Small intestine (tissue), 7 donors: ENCODE measurements at regions not wholly inside any gene's neighbourhood (a gene's known extent, or its start where the extent isn't known, plus 50 kb on each side); places are given as distances from the start of the nearest gene placed in this dataset.

ENCODE experiments used
- DNase-seq, 2 donors: peaks; one replicate each; pipeline versions ENCODE4 v3.0.0 to v3.0.0-alpha.2; 2013
- FAIRE-seq: peaks from 2 replicates; lab custom pipeline; 2012; peaks lifted over from hg19 to GRCh38; lab: Jason Lieb, UNC
- H3K27ac ChIP-seq, 3 donors: one replicate each; pipeline ENCODE4 v1.5.1; 2013; ENCODE audit warnings: low read length in 2 of 3, mild to moderate bottlenecking in 2 of 3, control low read depth in 1 of 3, inconsistent platforms in 1 of 3, low read depth in 1 of 3, moderate library complexity in 1 of 3
- H3K27me3 ChIP-seq, 3 donors: one replicate each; pipeline ENCODE4 v1.6.1; 2013; ENCODE audit warnings: low read length in 3 of 3, inconsistent platforms in 1 of 3; ENCODE audit not compliant: control insufficient read depth in 3 of 3, insufficient read depth in 3 of 3
- H3K36me3 ChIP-seq, 3 donors: one replicate each; pipeline ENCODE4 v1.6.1; 2013; ENCODE audit warnings: low read length in 3 of 3, inconsistent platforms in 1 of 3, low read depth in 1 of 3, mild to moderate bottlenecking in 1 of 3, moderate library complexity in 1 of 3; ENCODE audit not compliant: control insufficient read depth in 3 of 3, insufficient read depth in 2 of 3
- H3K4me1 ChIP-seq, 3 donors: one replicate each; pipeline ENCODE4 v1.6.1; 2013; ENCODE audit warnings: low read length in 2 of 3, inconsistent platforms in 1 of 3, low read depth in 1 of 3, mild to moderate bottlenecking in 1 of 3, moderate library complexity in 1 of 3; ENCODE audit not compliant: control insufficient read depth in 3 of 3, insufficient read depth in 2 of 3
- H3K4me3 ChIP-seq, 3 donors: one replicate each; pipeline ENCODE4 v1.5.1; 2013; ENCODE audit warnings: low read length in 3 of 3, control low read depth in 1 of 3, inconsistent platforms in 1 of 3, low read depth in 1 of 3, mild to moderate bottlenecking in 1 of 3, moderate library complexity in 1 of 3
- H3K9me3 ChIP-seq, 2 donors: one replicate each; pipeline ENCODE4 v1.6.1; 2013; ENCODE audit warnings: low read depth in 1 of 2, low read length in 1 of 2; ENCODE audit not compliant: control insufficient read depth in 2 of 2, insufficient read depth in 1 of 2
- whole genome bisulfite sequencing, 3 donors: extraction: QIAGEN DNeasy Blood & Tissue Kit; methylation state at CpG; one replicate each; pipeline ENCODE4 v1.1.7; 2013; 5-methylcytosine and 5-hydroxymethylcytosine counted together
- donor health status: healthy with polysubstance abuse.
- donor health status: control.
- donor health status: control.
- donor health status: Bipolar disorder and iron deficiency.
- donor health status: healthy.

DNA sequence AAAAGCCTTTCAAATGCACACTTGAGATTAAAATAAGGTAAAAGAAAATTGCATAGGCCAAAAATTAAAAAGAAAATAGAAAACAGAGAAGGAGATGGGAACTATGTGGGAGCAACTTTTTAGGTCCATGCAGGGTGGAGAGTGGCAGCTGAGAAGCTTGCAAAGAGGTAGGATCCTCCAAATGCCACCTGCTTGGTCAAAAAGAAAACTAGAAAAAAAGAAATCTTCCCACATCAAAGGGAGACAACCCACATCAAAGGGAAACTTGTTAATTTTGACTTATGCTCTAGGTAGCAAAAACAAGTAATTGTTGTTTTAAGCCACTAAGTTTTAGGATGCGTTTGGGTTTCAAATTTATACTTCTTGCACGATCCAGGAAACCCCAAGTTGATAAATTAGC lies 342.9 kb downstream of the IL20RB start:
- Histone ChIP-seq H3K36me3 (no peaks in the 10 kb centered on the region), H3K4me3 (no peak overlapping the region), H3K27ac (no peak overlapping the region), H3K4me1 (no peaks in the 10 kb centered on the region), H3K9me3 (no peaks in the 10 kb centered on the region), H3K27me3 (no peaks in the 10 kb centered on the region)
- no peak for DNase-seq
- FAIRE-seq, result no peak
- 63 to 72% (median 68%) methylated on average over 2 of the region's 2 CpGs for WGBS, 3 donors

DNA sequence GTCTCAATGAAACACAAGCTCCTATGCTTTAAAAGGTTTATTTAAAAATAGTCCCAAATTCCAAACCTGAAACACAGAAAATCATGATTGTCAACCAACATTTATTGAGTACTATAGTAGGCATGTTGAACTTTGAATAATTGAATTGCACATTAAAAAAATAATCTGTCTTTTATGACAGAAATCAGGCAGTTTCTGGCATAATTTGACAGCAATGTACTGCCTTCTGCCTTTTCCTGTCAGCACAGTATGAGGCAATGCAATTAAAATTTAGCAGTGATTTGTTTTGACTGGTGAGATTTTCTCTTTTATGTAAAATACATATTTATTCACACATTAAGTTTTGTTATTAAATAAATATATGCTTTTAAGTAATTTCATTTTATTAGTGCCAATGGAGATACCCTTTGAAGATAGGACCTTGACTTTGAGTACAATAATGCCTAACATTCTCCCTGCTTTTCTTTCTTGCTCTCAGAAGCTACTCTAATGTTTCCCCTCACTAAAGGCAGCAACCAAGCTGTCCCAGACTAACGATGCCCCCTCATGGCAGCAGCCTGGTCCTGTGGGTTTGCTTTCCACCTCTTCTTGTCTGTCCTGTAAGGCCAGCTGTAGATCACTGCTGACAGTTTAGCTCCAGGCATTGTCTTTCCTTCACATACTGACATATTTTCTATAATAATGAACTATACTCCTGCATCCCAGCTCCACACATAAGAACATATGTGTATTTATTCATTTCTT lies 346.7 kb downstream of the IL20RB start:
- no peak for FAIRE-seq
- 44 to 59% (median 55%) methylated on average over 1 of the region's 1 CpG for WGBS, 3 donors

DNA sequence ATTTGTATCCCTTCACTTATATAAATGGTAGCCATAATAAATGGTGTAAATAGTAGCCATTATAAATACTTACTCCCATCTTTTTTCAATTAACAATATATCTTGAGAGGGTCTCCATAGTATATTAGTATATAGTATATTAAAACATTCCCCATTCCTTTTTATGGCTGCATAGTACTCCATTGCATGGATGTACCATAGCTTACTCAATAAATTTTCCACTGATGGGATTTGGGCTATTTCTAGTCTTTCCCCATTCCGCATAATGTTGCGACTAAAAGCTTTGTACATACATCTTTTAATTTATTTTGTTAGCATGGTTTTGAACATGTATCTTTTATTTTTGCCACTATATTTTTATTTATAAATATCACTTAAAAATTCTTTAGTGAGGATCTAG lies 366.3 kb downstream of the IL20RB start:
- Histone ChIP-seq H3K4me3 (no peak overlapping the region), H3K27ac (no peak overlapping the region), H3K27me3 (no peaks in the 10 kb centered on the region), H3K4me1 (no peaks in the 10 kb centered on the region), H3K9me3 (peaks cover 0 to 8% of the 10 kb centered on the region in 2 donors), H3K36me3 (no peaks in the 10 kb centered on the region)
- FAIRE-seq, result peak; percentile 10
- WGBS, 3 donors, result 95 to 98% (median 96%) methylated on average over 2 of the region's 2 CpGs
- DNase-seq, result no peak

More for the DNA sequence above, 346.7 kb downstream of the IL20RB start:
- DNase-seq, result no peak
- Histone ChIP-seq H3K36me3 (no peaks in the 10 kb centered on the region), H3K27ac (no peak overlapping the region), H3K27me3 (no peaks in the 10 kb centered on the region), H3K4me1 (no peaks in the 10 kb centered on the region), H3K9me3 (no peaks in the 10 kb centered on the region), H3K4me3 (no peak overlapping the region)

DNA sequence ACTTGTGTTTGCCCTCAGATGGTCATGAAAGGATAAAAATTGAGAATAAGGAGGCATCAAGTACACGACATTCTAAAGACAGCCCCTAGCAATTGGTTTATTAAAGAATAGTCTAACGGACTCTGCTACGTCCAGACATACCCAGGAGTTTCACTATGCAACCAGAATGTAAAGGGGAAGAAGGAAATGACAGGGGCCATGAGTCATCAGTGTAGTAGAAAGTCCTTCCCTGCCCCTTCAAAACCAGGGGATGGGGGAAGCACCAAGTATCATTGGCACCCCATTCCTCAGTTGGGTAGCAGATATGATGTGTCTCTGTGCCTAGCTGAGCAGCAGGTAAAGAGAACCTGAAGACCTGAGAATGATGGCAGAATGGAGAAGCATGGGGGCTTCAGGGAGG lies 367.4 kb downstream of the IL20RB start:
- no peaks in the 10 kb centered on the region for H3K27me3 ChIP-seq
- DNase-seq (no peak), FAIRE-seq (no peak)
- H3K36me3 ChIP-seq, result no peaks in the 10 kb centered on the region
- no peak overlapping the region for H3K27ac ChIP-seq
- H3K4me3 ChIP-seq, result no peak overlapping the region
- WGBS, 3 donors, result 65 to 79% (median 71%) methylated on average over 3 of the region's 3 CpGs
- H3K4me1 ChIP-seq, result no peaks in the 10 kb centered on the region
- no peaks in the 10 kb centered on the region for H3K9me3 ChIP-seq

DNA sequence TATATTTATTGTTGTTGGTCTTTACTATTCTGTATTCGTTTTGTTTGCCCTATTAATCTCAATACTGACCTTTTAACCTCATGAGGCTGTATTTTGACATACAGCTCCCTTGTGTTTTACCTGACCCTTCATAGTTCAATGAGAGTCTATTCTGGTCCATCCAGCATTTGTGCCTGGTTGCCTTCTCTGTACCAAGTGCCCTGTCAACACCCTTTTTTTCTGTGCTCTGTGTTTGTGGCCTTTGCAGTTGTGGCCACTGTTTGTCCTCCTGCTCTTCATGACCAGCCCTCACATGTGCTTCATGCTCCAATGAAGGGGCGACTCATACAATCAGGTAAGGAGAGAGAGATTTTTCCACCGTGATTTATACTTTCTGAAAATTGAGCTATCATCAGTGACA lies 368.2 kb downstream of the IL20RB start:
- 56 to 68% (median 61%) methylated on average over 3 of the region's 3 CpGs for WGBS, 3 donors
- H3K36me3 ChIP-seq, result no peaks in the 10 kb centered on the region
- no peaks in the 10 kb centered on the region for H3K27me3 ChIP-seq
- H3K27ac ChIP-seq, result no peak overlapping the region
- DNase-seq (no peak), FAIRE-seq (no peak)
- H3K9me3 ChIP-seq, result no peaks in the 10 kb centered on the region
- H3K4me3 ChIP-seq, result no peak overlapping the region
- H3K4me1 ChIP-seq, result no peaks in the 10 kb centered on the region

DNA sequence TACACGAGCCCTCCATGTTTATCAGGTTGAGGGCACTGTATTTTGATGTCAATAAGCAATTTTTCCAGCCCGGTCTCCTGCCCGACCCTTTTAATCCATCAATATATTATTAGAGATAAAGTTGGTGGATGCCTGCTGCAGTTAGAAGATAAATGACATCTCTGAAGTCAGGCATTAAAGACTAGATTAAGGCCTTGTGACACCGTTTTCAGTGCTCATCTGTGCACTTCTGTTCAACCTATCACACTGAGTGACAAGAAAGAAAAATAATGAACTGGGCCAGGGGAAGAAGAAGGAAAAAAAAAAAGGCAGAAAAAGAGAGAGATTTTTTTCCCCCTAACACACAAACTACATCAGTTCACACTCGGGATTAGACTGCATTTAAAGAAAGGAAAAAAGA lies 371.8 kb downstream of the IL20RB start:
- H3K4me3 ChIP-seq, result no peak overlapping the region
- 38 to 51% (median 41%) methylated on average over 5 of the region's 5 CpGs for WGBS, 3 donors
- H3K36me3 ChIP-seq, result no peaks in the 10 kb centered on the region
- H3K27ac ChIP-seq, result no peak overlapping the region
- H3K4me1 ChIP-seq, result no peaks in the 10 kb centered on the region
- no peaks in the 10 kb centered on the region for H3K9me3 ChIP-seq
- no peak for DNase-seq
- FAIRE-seq, result no peak
- no peaks in the 10 kb centered on the region for H3K27me3 ChIP-seq

DNA sequence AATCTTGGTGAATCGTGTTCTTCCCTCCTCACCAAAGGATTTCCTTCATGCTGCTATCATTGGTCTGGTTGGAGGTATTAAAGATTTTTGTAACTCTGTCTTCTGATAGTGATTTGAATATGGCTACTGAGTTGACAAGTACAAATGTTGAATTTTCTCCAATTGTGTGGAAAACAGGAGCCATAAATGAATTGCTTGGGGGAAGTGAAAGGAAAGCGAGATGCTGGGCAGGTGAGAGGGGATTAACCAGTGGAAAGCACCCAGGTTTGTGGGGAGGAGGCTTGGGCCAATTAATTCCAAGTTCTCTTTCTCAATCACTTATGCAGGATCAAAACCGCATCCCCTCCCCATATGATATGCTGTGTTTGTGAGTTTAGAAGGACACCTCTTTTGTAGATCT lies 372.5 kb downstream of the IL20RB start:
- 76 to 84% (median 78%) methylated on average over 3 of the region's 3 CpGs for WGBS, 3 donors
- DNase-seq, result no peak
- Histone ChIP-seq H3K36me3 (no peaks in the 10 kb centered on the region), H3K4me3 (no peak overlapping the region), H3K27me3 (no peaks in the 10 kb centered on the region), H3K9me3 (no peaks in the 10 kb centered on the region), H3K27ac (no peak overlapping the region), H3K4me1 (no peaks in the 10 kb centered on the region)
- FAIRE-seq, result no peak

DNA sequence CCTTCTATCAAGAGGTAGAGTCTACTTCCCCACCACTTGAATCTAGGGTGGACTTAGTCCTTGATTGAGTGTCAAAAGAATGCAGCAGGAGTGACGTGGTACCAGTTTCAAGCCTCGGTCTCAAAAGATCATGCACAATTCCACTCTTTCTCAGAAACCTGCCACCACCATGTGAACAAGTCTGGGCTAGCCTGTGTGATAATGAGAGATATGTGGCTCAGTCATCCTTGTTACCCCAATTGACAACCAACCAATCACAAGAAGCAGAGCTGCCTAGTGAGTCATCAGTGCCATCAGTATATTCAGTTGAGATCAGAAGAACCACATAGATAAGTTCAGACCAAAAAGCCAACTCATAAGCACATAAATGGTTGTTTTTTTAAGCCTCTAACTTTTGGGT lies 374.5 kb downstream of the IL20RB start:
- Histone ChIP-seq H3K27me3 (no peaks in the 10 kb centered on the region), H3K9me3 (no peaks in the 10 kb centered on the region), H3K4me1 (no peaks in the 10 kb centered on the region), H3K27ac (no peak overlapping the region), H3K36me3 (no peaks in the 10 kb centered on the region), H3K4me3 (no peak overlapping the region)
- WGBS, 3 donors, result 75 to 83% (median 80%) methylated on average over 2 of the region's 2 CpGs
- DNase-seq (no peak), FAIRE-seq (no peak)

DNA sequence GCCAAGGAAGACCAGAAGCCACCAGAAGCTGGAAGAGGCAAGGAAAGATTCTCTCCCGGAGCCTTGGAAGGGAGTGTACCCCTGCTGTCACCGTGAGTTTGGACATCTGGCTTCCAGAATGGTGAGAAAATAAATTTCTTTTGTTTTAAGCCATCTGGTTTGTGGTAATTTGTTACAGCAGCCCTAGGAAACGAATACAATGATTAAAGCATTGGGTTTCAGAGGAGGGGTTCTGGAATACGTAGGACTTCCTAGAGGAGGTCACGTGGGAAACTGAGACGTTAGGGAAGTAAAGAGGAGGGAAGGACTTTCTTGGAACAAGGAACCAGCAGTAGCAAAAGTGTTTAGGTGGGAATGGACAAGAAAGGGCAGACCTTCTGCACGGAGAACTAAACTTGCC lies 377.7 kb downstream of the IL20RB start:
- Histone ChIP-seq H3K27ac (no peak overlapping the region), H3K27me3 (no peaks in the 10 kb centered on the region), H3K9me3 (peaks cover 0 to 12% of the 10 kb centered on the region in 2 donors), H3K4me3 (no peak overlapping the region), H3K4me1 (no peaks in the 10 kb centered on the region), H3K36me3 (no peaks in the 10 kb centered on the region)
- DNase-seq, result no peak
- no peak for FAIRE-seq
- 37 to 51% (median 43%) methylated on average over 7 of the region's 7 CpGs for whole genome bisulfite sequencing, 3 donors
